ENCODE measurements at regions not wholly inside any gene's neighbourhood (a gene's known extent, or its start where the extent isn't known, plus 50 kb on each side); places are given as distances from the start of the nearest gene placed in this dataset.

DNA sequence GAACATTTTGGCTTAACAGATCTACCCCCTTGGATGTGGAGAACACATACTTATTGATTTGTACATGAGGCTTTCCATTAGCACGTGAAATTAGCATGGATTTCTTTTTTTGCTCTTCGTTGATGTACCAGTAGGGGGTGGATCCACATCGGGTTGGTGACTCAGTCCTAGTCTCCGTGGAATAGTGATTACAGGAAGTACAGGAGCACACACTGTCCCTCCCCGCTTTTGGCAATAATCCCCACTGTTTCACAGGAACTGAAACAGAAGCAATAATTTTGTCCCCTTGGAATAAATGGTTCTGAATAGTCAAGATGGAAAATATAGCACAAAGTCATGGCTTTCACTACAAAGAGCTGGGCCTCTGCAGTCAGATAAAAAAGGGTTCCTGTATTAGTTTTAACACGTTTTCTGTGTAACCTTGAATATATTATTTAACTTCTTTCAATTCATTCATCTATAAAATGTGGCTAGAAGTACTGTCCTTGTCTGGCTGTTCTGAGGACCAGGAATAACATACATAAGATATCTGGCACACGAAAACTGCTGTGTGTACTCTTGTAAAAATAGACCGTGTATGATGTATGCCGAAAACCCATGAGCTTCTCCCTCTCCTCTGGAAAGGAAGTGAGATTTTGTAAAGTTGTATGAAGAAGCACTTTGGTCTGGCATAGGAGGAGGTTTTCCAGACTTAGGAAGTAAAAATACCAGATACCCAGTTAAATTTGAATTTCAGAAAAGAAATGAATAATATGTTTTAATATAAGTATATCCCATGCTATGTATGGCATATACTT lies 229.2 kb downstream of the GALR1 start:
- Histone ChIP-seq H3K36me3 (ENCODE audit: control insufficient read depth in 2 of 2, insufficient read depth in 2 of 2, low read length in 2 of 2) (no peaks in the 10 kb centered on the region), H3K4me3 (ENCODE audit: low read length in 2 of 2) (no peak overlapping the region), H3K9me3 (ENCODE audit: control insufficient read depth in 2 of 2, low read length in 2 of 2) (no peaks in the 10 kb centered on the region), H3K27me3 (ENCODE audit: control insufficient read depth in 1 of 2, insufficient read depth in 2 of 2, low read length in 2 of 2) (no peaks in the 10 kb centered on the region), H3K27ac (ENCODE audit: low read length) (no peak overlapping the region), H3K9ac (ENCODE audit: low read length in 2 of 2) (no peak overlapping the region), H3K4me1 (ENCODE audit: control insufficient read depth, insufficient read depth, low read length) (peaks cover 2% of the 10 kb centered on the region)

DNA sequence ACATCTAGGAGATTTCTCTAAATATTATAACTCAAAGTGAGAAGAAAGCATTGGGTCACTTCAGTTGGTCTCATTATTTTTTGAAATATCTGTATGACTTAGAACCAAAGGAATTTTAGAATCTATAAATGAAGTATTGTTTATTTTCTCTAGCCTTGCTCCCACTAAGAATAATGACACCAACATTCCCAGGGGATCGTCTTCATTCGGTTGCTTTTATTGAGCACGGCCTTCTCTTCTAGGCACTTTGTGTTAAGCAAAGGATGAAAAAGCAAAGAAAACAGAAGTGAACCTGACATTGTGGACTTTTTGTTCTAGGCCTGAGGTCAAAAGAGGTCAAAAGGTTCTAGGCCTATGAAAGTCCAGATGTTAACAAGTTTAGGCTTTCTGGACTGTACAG lies 231.9 kb downstream of the GALR1 start:
- Histone ChIP-seq H3K9ac (ENCODE audit: low read length in 2 of 2) (no peak overlapping the region), H3K9me3 (ENCODE audit: control insufficient read depth in 2 of 2, low read length in 2 of 2) (no peaks in the 10 kb centered on the region), H3K27me3 (ENCODE audit: control insufficient read depth in 1 of 2, insufficient read depth in 2 of 2, low read length in 2 of 2) (no peaks in the 10 kb centered on the region), H3K4me3 (ENCODE audit: low read length in 2 of 2) (no peak overlapping the region), H3K36me3 (ENCODE audit: control insufficient read depth in 2 of 2, insufficient read depth in 2 of 2, low read length in 2 of 2) (no peaks in the 10 kb centered on the region), H3K27ac (ENCODE audit: low read length) (no peak overlapping the region), H3K4me1 (ENCODE audit: control insufficient read depth, insufficient read depth, low read length) (peaks cover 2% of the 10 kb centered on the region)

DNA sequence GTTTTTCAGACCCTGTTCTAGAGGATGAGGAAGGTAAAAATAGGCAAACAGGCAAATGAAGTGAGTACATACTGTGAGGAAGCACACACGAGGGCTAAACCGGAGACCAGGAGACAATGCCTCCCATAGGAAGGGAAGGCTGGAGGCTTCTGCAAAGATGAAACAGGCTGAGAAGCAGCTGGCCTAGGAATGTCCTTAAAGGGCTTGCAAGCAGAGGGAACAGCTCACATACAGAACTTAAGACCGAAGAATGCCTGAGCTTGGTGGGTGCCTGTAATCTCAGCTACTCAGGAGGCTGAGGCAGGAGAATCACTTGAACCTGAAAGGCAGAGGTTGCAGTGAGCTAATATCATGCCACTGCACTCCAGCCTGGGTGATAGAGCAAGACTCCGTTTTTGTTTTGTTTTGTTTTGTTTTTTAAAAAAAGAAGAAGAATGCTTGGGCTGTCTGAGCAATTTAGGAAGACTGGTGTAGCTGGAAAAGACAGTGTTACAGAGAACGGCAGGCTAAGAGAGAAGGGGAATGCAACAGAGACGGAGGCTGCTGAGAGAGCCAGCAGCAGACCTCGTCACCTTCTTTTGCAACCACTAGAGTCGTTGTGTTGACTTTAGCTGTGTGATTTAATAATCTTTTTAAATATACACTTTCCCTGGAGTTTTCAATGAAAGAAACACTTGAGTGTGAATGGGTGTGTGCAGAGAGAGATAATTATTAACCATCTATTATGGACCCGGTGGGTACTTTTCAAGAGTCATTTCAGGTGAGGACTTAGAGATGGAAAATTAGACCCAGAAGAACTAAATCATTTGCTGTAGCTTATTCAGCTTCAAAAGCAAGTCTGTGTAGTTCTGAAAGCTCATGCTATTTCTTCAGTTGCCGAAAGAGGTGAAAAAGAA lies 232.8 kb downstream of the GALR1 start:
- Histone ChIP-seq H3K4me3 (ENCODE audit: low read length in 2 of 2) (no peak overlapping the region), H3K27me3 (ENCODE audit: control insufficient read depth in 1 of 2, insufficient read depth in 2 of 2, low read length in 2 of 2) (no peaks in the 10 kb centered on the region), H3K27ac (ENCODE audit: low read length) (no peak overlapping the region), H3K36me3 (ENCODE audit: control insufficient read depth in 2 of 2, insufficient read depth in 2 of 2, low read length in 2 of 2) (no peaks in the 10 kb centered on the region), H3K9me3 (ENCODE audit: control insufficient read depth in 2 of 2, low read length in 2 of 2) (no peaks in the 10 kb centered on the region), H3K4me1 (ENCODE audit: control insufficient read depth, insufficient read depth, low read length) (peaks cover 2% of the 10 kb centered on the region), H3K9ac (ENCODE audit: low read length in 2 of 2) (no peak overlapping the region)

DNA sequence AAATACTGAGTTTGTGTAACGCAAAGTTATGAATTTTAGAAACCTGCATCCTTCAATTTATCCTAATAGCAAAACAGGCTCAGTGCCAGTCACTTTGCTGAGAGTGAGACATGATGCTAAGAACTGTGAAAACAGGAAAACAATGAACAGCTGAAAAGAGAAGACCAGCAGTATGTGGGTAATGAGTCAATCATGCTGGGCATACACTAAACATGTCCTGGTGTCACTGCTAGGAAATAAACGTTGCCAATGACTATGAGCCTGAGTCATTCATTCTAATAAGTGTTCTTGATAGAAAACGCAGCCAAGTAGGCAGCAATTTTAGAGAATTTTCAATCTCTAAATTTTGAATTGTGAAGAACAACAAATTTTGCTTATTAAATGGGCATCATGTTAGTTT lies 237.3 kb downstream of the GALR1 start:
- Histone ChIP-seq H3K27ac (ENCODE audit: low read length) (no peak overlapping the region), H3K9me3 (ENCODE audit: control insufficient read depth in 2 of 2, low read length in 2 of 2) (no peaks in the 10 kb centered on the region), H3K4me3 (ENCODE audit: low read length in 2 of 2) (no peak overlapping the region), H3K9ac (ENCODE audit: low read length in 2 of 2) (no peak overlapping the region), H3K4me1 (ENCODE audit: control insufficient read depth, insufficient read depth, low read length) (peaks cover 2% of the 10 kb centered on the region), H3K36me3 (ENCODE audit: control insufficient read depth in 2 of 2, insufficient read depth in 2 of 2, low read length in 2 of 2) (no peaks in the 10 kb centered on the region), H3K27me3 (ENCODE audit: control insufficient read depth in 1 of 2, insufficient read depth in 2 of 2, low read length in 2 of 2) (peaks cover 0 to 2% of the 10 kb centered on the region in 2 donors)

DNA sequence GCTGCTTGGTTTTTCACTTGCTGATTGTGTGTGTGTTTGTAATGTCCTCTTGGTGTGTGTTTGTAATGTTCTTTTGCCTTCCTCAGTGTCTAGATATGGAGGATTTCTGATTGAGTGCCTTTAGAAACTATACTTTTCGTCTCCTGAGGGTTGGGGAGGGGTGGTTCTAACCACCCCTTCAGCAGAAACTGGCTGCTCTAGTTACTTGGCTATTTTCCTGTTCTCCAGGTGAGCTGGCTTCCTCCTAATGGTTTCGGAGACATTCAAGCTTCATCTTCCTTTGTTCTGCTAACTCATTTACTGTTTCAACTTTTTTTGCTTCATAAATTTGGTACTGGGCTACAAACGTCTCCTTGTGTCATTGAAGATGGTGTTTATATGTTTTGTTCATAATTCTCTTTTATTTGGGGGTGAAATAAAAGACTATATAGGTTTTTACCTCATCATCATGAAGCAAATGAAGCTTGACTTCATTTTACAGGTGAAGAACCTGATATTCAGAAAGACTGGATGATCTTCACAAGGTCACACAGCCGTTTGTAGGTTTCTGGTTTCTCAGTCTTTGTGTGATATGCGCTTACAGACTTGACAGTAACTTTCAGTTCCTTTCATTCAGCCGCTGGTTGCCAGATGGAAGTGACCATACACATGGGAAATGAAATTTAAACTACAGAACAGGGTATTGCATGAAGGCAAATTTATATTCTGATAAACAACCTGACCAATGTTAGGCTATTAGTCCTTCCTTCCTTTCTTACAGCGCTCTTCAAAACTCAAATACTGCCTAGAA lies 238.5 kb downstream of the GALR1 start:
- Histone ChIP-seq H3K4me1 (ENCODE audit: control insufficient read depth, insufficient read depth, low read length) (no peaks in the 10 kb centered on the region), H3K4me3 (ENCODE audit: low read length in 2 of 2) (no peak overlapping the region), H3K9me3 (ENCODE audit: control insufficient read depth in 2 of 2, low read length in 2 of 2) (no peaks in the 10 kb centered on the region), H3K36me3 (ENCODE audit: control insufficient read depth in 2 of 2, insufficient read depth in 2 of 2, low read length in 2 of 2) (no peaks in the 10 kb centered on the region), H3K9ac (ENCODE audit: low read length in 2 of 2) (no peak overlapping the region), H3K27ac (ENCODE audit: low read length) (no peak overlapping the region), H3K27me3 (ENCODE audit: control insufficient read depth in 1 of 2, insufficient read depth in 2 of 2, low read length in 2 of 2) (peaks cover 0 to 2% of the 10 kb centered on the region in 2 donors)

DNA sequence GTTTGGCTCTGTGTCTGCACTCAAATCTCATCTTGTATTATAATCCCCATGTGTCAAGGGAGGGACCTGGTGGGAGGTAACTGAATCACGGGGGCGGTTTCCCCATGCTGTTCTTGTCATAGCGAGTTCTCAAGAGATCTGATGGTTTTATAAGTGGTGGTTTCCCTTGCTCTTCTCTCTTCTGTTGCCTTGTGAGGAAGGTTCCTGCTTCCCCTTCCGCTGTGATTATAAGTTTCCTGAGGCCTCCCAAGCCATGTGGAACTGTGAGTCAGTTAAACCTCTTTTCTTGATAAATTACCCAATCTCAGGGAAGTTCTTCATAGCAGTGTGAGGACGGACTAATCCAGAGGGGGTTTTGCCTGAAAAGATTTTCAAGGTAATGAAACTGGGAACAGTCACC lies 245.4 kb downstream of the GALR1 start:
- H3K27ac ChIP-seq (ENCODE audit: low read length), result no peak overlapping the region
- peaks cover 0 to 2% of the 10 kb centered on the region in 2 donors for H3K9me3 ChIP-seq (ENCODE audit: control insufficient read depth in 2 of 2, low read length in 2 of 2)
- H3K4me3 ChIP-seq (ENCODE audit: low read length in 2 of 2), result no peak overlapping the region
- H3K36me3 ChIP-seq (ENCODE audit: control insufficient read depth in 2 of 2, insufficient read depth in 2 of 2, low read length in 2 of 2), result no peaks in the 10 kb centered on the region
- H3K27me3 ChIP-seq (ENCODE audit: control insufficient read depth in 1 of 2, insufficient read depth in 2 of 2, low read length in 2 of 2), result peaks cover 0 to 2% of the 10 kb centered on the region in 2 donors
- H3K4me1 ChIP-seq (ENCODE audit: control insufficient read depth, insufficient read depth, low read length), result no peaks in the 10 kb centered on the region
- no peak overlapping the region for H3K9ac ChIP-seq (ENCODE audit: low read length in 2 of 2)

DNA sequence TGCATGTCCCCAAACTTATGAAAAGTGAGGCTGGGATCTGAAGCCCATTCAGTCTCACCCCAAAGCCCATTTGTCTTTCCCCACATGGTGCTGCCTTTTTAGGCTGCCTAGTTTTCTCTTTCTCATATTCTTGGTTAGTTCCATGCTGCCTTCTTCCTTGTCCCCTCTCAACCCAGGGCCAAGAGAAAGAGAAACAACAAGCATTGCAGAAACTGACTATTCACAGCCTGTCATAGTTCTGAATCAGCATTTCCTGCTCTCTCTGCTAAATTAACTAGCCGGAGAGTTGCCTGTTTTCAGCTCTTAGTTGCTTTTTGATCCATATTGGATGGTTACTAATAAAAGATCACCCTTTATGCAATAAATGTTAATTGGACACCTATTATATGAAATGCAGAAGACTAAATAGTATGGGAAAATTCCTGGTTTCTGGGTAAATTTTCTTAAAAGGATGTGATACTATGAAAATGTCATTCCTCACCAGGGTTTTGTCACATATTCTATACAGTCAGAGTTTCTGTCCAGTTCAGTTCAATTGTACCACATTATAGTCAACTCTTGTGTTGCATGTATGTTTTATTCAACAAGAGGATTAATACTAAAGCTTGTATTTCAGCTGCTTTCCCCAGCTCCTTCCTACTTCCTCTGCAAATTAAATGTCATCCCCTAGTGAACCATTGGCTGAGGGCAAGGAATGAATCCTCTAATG lies 246.5 kb downstream of the GALR1 start:
- Histone ChIP-seq H3K4me1 (ENCODE audit: control insufficient read depth, insufficient read depth, low read length) (no peaks in the 10 kb centered on the region), H3K27me3 (ENCODE audit: control insufficient read depth in 1 of 2, insufficient read depth in 2 of 2, low read length in 2 of 2) (peaks cover 0 to under 1% of the 10 kb centered on the region in 2 donors), H3K36me3 (ENCODE audit: control insufficient read depth in 2 of 2, insufficient read depth in 2 of 2, low read length in 2 of 2) (no peaks in the 10 kb centered on the region), H3K27ac (ENCODE audit: low read length) (no peak overlapping the region), H3K9ac (ENCODE audit: low read length in 2 of 2) (no peak overlapping the region), H3K9me3 (ENCODE audit: control insufficient read depth in 2 of 2, low read length in 2 of 2) (peaks cover 0 to 2% of the 10 kb centered on the region in 2 donors), H3K4me3 (ENCODE audit: low read length in 2 of 2) (no peak overlapping the region)

DNA sequence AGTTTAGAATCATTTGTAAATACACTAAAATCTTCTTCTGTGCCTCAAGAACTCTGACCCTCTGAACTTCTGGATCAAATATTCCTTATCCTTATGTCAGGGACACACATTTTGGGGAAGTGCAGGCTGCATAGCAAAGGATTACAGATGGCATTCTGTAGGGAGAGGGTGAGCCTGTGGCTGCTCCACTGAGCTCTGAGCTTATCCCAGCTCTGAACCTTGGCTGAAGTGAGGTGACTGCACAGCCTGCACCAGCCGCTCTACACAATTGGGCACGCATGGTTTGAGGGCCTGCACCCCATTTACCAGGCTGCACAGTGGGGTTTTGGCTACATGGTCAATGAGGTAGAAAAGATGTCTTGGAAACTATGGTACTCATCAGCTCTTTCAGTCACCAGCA lies 251.6 kb downstream of the GALR1 start:
- Histone ChIP-seq H3K27me3 (ENCODE audit: control insufficient read depth in 1 of 2, insufficient read depth in 2 of 2, low read length in 2 of 2) (no peaks in the 10 kb centered on the region), H3K9ac (ENCODE audit: low read length in 2 of 2) (no peak overlapping the region), H3K36me3 (ENCODE audit: control insufficient read depth in 2 of 2, insufficient read depth in 2 of 2, low read length in 2 of 2) (no peaks in the 10 kb centered on the region), H3K27ac (ENCODE audit: low read length) (no peak overlapping the region), H3K4me3 (ENCODE audit: low read length in 2 of 2) (no peak overlapping the region), H3K4me1 (ENCODE audit: control insufficient read depth, insufficient read depth, low read length) (no peaks in the 10 kb centered on the region), H3K9me3 (ENCODE audit: control insufficient read depth in 2 of 2, low read length in 2 of 2) (peaks cover 0 to 2% of the 10 kb centered on the region in 2 donors)

DNA sequence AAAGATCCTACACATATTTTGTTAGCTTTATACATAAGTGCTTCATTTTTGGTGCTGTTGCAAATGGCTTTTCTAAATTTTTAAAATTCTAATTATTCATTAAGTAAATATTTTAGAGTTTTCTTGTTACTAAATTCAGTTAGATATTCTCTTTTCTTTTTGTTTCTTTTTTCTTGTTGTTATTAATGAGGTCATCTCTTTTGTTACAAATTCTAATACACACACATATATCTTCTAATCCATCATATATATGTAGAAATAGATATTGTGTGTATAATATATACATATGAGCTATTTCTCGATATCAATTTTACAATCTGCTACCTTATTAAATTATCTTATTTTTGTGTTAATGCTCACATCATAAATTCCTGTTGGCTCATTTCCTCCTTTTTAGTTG lies 255.9 kb downstream of the GALR1 start:
- Histone ChIP-seq H3K4me1 (ENCODE audit: control insufficient read depth, insufficient read depth, low read length) (no peaks in the 10 kb centered on the region), H3K36me3 (ENCODE audit: control insufficient read depth in 2 of 2, insufficient read depth in 2 of 2, low read length in 2 of 2) (no peaks in the 10 kb centered on the region), H3K9ac (ENCODE audit: low read length in 2 of 2) (no peak overlapping the region), H3K27ac (ENCODE audit: low read length) (no peak overlapping the region), H3K27me3 (ENCODE audit: control insufficient read depth in 1 of 2, insufficient read depth in 2 of 2, low read length in 2 of 2) (no peaks in the 10 kb centered on the region), H3K9me3 (ENCODE audit: control insufficient read depth in 2 of 2, low read length in 2 of 2) (no peaks in the 10 kb centered on the region), H3K4me3 (ENCODE audit: low read length in 2 of 2) (no peak overlapping the region)

DNA sequence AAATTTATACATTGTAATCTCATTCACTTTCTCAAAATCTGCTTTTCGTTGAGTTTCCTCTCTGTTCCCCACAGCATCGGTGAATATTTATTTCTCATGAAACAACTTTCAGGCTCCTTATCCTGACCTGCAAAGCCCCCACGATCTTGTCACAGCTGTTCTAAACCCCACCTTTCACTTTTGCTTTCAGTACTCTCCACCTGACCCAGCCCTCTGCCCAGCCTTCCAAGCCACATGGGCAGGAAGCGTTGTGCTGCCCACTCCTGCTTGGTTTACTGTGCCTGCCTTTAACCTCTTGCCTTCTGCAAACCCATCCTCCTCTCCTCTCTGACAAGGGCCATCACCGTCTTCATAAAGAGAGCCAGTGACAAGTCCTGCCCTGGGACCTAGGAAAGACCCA lies 262.5 kb downstream of the GALR1 start:
- H3K27ac ChIP-seq (ENCODE audit: low read length), result no peak overlapping the region
- H3K4me3 ChIP-seq (ENCODE audit: low read length in 2 of 2), result no peak overlapping the region
- H3K27me3 ChIP-seq (ENCODE audit: control insufficient read depth in 1 of 2, insufficient read depth in 2 of 2, low read length in 2 of 2), result no peaks in the 10 kb centered on the region
- no peaks in the 10 kb centered on the region for H3K36me3 ChIP-seq (ENCODE audit: control insufficient read depth in 2 of 2, insufficient read depth in 2 of 2, low read length in 2 of 2)
- no peaks in the 10 kb centered on the region for H3K9me3 ChIP-seq (ENCODE audit: control insufficient read depth in 2 of 2, low read length in 2 of 2)
- no peak overlapping the region for H3K9ac ChIP-seq (ENCODE audit: low read length in 2 of 2)
- no peaks in the 10 kb centered on the region for H3K4me1 ChIP-seq (ENCODE audit: control insufficient read depth, insufficient read depth, low read length)

All from stomach smooth muscle (tissue), 2 donors.